ENCODE measurements at regions not wholly inside any gene's neighbourhood (a gene's known extent, or its start where the extent isn't known, plus 50 kb on each side); places are given as distances from the start of the nearest gene placed in this dataset.

GRCh38 chr12:76687981-76688380 lies 75.9 kb upstream of the ZDHHC17 start:
- no peak for TF ChIP-seq CTCF (IDR thresholded peaks at IDR 0.05; ENCODE audit: low read depth, low read length, missing control alignments)
- no peak for DNase-seq (ENCODE audit: extremely low read depth, low read depth)

GRCh38 chr12:76688631-76689030 lies 75.3 kb upstream of the ZDHHC17 start:
- no peak overlapping the region for H3K4me3 ChIP-seq (replicated peaks; ENCODE audit: low read depth, low read length)
- no peak for DNase-seq (ENCODE audit: extremely low read depth, low read depth)
- peak; percentile 50 for TF ChIP-seq CTCF (IDR thresholded peaks at IDR 0.05; ENCODE audit: low read depth, low read length, missing control alignments)

More at GRCh38 chr12:76687981-76688380, 75.9 kb upstream of the ZDHHC17 start:
- H3K4me3 ChIP-seq (replicated peaks; ENCODE audit: low read depth, low read length): no peak overlapping the region

- DNase-seq (ENCODE audit: extremely low read depth, low read depth): no peak
- no peak overlapping the region for H3K4me3 ChIP-seq (replicated peaks; ENCODE audit: low read depth, low read length)
- TF ChIP-seq CTCF (IDR thresholded peaks at IDR 0.05; ENCODE audit: low read depth, low read length, missing control alignments): no peak
Observed at GRCh38 chr12:76690921-76691700, 72.8 kb upstream of the ZDHHC17 start.

- TF ChIP-seq CTCF (IDR thresholded peaks at IDR 0.05; ENCODE audit: low read depth, low read length, missing control alignments): no peak
- H3K4me3 ChIP-seq (replicated peaks; ENCODE audit: low read depth, low read length): no peak overlapping the region
Observed at GRCh38 chr12:76692846-76693245, 71.1 kb upstream of the ZDHHC17 start.

GRCh38 chr12:76694369-76694768 lies 69.5 kb upstream of the ZDHHC17 start:
- TF ChIP-seq CTCF (IDR thresholded peaks at IDR 0.05; ENCODE audit: low read depth, low read length, missing control alignments): no peak
- no peak overlapping the region for H3K4me3 ChIP-seq (replicated peaks; ENCODE audit: low read depth, low read length)
- DNase-seq (ENCODE audit: extremely low read depth, low read depth): no peak

More at GRCh38 chr12:76692846-76693245, 71.1 kb upstream of the ZDHHC17 start:
- DNase-seq (ENCODE audit: extremely low read depth, low read depth): no peak

- DNase-seq (ENCODE audit: extremely low read depth, low read depth): no peak
- no peak for TF ChIP-seq CTCF (IDR thresholded peaks at IDR 0.05; ENCODE audit: low read depth, low read length, missing control alignments)
- H3K4me3 ChIP-seq (replicated peaks; ENCODE audit: low read depth, low read length): no peak overlapping the region
Observed at GRCh38 chr12:76696186-76696585, 67.7 kb upstream of the ZDHHC17 start.

Measured in HFF-Myc (cell line).